ENCODE measurements at regions not wholly inside any gene's neighbourhood (a gene's known extent, or its start where the extent isn't known, plus 50 kb on each side); places are given as distances from the start of the nearest gene placed in this dataset.

DNA sequence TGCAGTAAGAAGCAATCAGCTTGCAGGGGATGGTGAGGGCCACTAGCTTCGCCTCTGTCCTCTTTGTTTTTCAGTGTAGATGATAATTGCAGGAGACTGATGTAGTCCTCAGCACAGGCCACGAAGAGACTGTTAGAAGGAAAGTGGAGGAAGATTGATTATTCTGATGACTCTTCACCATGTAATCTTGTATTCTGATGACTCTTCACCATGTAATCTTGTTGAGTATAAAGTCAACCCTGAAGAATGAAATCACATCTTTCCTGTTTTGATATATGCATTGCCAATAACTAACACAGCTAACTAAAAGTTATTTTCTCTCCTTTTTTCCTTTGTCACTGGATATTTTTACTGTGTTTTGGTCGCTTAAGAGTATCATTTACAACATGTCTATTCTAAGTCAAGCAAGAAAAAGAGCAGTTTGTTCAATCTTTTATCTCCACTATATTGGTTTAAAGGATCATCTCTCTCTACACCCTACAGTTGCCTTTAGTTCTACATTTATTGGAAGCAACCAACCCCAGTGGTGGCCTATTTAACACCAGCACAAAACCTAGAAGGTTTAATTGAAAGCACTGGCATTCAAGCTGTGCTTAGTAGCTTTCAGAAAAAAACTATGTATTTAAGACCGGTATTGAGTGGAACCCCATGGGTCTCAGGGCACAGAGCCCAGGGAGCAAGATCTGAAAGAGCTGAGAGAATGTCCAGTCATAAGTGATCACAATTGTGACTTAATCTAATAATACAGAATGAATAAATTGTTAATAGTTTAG, 107.2 kb upstream of the BTBD3 start:
- no peak overlapping the region for H3K27ac ChIP-seq (ENCODE audit: control insufficient read depth, insufficient read depth)
- intact Hi-C loops (cut with micrococcal nuclease; ENCODE audit: unreplicated experiment) (no loop called here), in situ Hi-C loops (cut with MboI) (no loop called here)
- H2AFZ ChIP-seq (ENCODE audit: control insufficient read depth, low read depth, low read length): no peak overlapping the region
- POLR2A ChIA-PET: no interaction called here
- CTCF ChIA-PET: interaction anchor here (1.9 kb wide), 1 partner anchor 11 kb away, joined by 4 read pairs; no protein-coding TSS in a partner anchor
- WGBS (ENCODE audit: insufficient coverage, insufficient replicate concordance, low lambda C conversion rate, missing lambda C conversion rate): 4% methylated on average over 4 of the region's 4 CpGs
- RAD21 ChIA-PET (ENCODE audit: unreplicated experiment): no interaction called here
- SMC1A ChIA-PET (ENCODE audit: uncharacterized antibody, unreplicated experiment): no interaction called here
- H3K4me1 ChIP-seq (ENCODE audit: control insufficient read depth, insufficient read depth, low read length): no peaks in the 10 kb centered on the region
- no peaks in the 10 kb centered on the region for H3K9me3 ChIP-seq (replicated peaks; ENCODE audit: control insufficient read depth, insufficient read depth, low read length)
- no peak overlapping the region for H3K4me3 ChIP-seq
- no peaks in the 10 kb centered on the region for H3K79me2 ChIP-seq (ENCODE audit: control insufficient read depth, insufficient read depth, low read length)
- H3K9ac ChIP-seq (ENCODE audit: control insufficient read depth, insufficient read depth, low read length): no peak overlapping the region
- BruUV-seq (replicated peaks): no TSS peak
- H4K20me1 ChIP-seq (ENCODE audit: control insufficient read depth, insufficient read depth): no peaks in the 10 kb centered on the region
- FAIRE-seq: no peak
- DNase-seq (ENCODE audit: low read depth, low spot score): no peak
- H3K4me2 ChIP-seq (ENCODE audit: control insufficient read depth, insufficient read depth): no peak overlapping the region
- H3K27me3 ChIP-seq (replicated peaks in 1 of 2; ENCODE audit: control insufficient read depth in 2 of 2, insufficient read depth in 2 of 2, low read length in 1 of 2): no peaks in the 10 kb centered on the region
- ATAC-seq: no peak
- no peaks in the 10 kb centered on the region for H3K36me3 ChIP-seq (ENCODE audit: control insufficient read depth in 2 of 2, insufficient read depth in 2 of 2, low read length in 1 of 2)
- TF ChIP-seq STAT1 (conservative IDR thresholded peaks at IDR 0.05) (no peak), NFYA (IDR thresholded peaks at IDR 0.05; ENCODE audit: borderline replicate concordance, low read depth, low read length) (no peak)
- TF ChIP-seq, protein P1, sequence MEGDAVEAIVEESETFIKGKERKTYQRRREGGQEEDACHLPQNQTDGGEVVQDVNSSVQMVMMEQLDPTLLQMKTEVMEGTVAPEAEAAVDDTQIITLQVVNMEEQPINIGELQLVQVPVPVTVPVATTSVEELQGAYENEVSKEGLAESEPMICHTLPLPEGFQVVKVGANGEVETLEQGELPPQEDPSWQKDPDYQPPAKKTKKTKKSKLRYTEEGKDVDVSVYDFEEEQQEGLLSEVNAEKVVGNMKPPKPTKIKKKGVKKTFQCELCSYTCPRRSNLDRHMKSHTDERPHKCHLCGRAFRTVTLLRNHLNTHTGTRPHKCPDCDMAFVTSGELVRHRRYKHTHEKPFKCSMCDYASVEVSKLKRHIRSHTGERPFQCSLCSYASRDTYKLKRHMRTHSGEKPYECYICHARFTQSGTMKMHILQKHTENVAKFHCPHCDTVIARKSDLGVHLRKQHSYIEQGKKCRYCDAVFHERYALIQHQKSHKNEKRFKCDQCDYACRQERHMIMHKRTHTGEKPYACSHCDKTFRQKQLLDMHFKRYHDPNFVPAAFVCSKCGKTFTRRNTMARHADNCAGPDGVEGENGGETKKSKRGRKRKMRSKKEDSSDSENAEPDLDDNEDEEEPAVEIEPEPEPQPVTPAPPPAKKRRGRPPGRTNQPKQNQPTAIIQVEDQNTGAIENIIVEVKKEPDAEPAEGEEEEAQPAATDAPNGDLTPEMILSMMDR (IDR thresholded peaks at IDR 0.05 in 2 of 3, conservative IDR thresholded peaks at IDR 0.05 in 1 of 3; ENCODE audit: control insufficient read depth in 2 of 3, extremely low read depth in 1 of 3, insufficient read depth in 1 of 3, low read depth in 3 of 3, low read length in 3 of 3): no peak
- TF ChIP-seq, protein P2, sequence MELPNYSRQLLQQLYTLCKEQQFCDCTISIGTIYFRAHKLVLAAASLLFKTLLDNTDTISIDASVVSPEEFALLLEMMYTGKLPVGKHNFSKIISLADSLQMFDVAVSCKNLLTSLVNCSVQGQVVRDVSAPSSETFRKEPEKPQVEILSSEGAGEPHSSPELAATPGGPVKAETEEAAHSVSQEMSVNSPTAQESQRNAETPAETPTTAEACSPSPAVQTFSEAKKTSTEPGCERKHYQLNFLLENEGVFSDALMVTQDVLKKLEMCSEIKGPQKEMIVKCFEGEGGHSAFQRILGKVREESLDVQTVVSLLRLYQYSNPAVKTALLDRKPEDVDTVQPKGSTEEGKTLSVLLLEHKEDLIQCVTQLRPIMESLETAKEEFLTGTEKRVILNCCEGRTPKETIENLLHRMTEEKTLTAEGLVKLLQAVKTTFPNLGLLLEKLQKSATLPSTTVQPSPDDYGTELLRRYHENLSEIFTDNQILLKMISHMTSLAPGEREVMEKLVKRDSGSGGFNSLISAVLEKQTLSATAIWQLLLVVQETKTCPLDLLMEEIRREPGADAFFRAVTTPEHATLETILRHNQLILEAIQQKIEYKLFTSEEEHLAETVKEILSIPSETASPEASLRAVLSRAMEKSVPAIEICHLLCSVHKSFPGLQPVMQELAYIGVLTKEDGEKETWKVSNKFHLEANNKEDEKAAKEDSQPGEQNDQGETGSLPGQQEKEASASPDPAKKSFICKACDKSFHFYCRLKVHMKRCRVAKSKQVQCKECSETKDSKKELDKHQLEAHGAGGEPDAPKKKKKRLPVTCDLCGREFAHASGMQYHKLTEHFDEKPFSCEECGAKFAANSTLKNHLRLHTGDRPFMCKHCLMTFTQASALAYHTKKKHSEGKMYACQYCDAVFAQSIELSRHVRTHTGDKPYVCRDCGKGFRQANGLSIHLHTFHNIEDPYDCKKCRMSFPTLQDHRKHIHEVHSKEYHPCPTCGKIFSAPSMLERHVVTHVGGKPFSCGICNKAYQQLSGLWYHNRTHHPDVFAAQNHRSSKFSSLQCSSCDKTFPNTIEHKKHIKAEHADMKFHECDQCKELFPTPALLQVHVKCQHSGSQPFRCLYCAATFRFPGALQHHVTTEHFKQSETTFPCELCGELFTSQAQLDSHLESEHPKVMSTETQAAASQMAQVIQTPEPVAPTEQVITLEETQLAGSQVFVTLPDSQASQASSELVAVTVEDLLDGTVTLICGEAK (IDR thresholded peaks at IDR 0.05; ENCODE audit: borderline replicate concordance): no peak
- TF ChIP-seq, protein P3, sequence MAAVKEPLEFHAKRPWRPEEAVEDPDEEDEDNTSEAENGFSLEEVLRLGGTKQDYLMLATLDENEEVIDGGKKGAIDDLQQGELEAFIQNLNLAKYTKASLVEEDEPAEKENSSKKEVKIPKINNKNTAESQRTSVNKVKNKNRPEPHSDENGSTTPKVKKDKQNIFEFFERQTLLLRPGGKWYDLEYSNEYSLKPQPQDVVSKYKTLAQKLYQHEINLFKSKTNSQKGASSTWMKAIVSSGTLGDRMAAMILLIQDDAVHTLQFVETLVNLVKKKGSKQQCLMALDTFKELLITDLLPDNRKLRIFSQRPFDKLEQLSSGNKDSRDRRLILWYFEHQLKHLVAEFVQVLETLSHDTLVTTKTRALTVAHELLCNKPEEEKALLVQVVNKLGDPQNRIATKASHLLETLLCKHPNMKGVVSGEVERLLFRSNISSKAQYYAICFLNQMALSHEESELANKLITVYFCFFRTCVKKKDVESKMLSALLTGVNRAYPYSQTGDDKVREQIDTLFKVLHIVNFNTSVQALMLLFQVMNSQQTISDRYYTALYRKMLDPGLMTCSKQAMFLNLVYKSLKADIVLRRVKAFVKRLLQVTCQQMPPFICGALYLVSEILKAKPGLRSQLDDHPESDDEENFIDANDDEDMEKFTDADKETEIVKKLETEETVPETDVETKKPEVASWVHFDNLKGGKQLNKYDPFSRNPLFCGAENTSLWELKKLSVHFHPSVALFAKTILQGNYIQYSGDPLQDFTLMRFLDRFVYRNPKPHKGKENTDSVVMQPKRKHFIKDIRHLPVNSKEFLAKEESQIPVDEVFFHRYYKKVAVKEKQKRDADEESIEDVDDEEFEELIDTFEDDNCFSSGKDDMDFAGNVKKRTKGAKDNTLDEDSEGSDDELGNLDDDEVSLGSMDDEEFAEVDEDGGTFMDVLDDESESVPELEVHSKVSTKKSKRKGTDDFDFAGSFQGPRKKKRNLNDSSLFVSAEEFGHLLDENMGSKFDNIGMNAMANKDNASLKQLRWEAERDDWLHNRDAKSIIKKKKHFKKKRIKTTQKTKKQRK (IDR thresholded peaks at IDR 0.05; ENCODE audit: low read depth, low read length): no peak
- TF ChIP-seq, protein P4, sequence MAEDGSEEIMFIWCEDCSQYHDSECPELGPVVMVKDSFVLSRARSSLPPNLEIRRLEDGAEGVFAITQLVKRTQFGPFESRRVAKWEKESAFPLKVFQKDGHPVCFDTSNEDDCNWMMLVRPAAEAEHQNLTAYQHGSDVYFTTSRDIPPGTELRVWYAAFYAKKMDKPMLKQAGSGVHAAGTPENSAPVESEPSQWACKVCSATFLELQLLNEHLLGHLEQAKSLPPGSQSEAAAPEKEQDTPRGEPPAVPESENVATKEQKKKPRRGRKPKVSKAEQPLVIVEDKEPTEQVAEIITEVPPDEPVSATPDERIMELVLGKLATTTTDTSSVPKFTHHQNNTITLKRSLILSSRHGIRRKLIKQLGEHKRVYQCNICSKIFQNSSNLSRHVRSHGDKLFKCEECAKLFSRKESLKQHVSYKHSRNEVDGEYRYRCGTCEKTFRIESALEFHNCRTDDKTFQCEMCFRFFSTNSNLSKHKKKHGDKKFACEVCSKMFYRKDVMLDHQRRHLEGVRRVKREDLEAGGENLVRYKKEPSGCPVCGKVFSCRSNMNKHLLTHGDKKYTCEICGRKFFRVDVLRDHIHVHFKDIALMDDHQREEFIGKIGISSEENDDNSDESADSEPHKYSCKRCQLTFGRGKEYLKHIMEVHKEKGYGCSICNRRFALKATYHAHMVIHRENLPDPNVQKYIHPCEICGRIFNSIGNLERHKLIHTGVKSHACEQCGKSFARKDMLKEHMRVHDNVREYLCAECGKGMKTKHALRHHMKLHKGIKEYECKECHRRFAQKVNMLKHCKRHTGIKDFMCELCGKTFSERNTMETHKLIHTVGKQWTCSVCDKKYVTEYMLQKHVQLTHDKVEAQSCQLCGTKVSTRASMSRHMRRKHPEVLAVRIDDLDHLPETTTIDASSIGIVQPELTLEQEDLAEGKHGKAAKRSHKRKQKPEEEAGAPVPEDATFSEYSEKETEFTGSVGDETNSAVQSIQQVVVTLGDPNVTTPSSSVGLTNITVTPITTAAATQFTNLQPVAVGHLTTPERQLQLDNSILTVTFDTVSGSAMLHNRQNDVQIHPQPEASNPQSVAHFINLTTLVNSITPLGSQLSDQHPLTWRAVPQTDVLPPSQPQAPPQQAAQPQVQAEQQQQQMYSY (CRISPR knock-in tag; IDR thresholded peaks at IDR 0.05): no peak

All from GM12878 (cell line).